Activated T-cell treated with anti-CD3 and anti-CD28 coated beads, Interleukin-2, amount 50 U/mL, for 48 hours (primary cell): ENCODE measurements at regions not wholly inside any gene's neighbourhood (a gene's known extent, or its start where the extent isn't known, plus 50 kb on each side); places are given as distances from the start of the nearest gene placed in this dataset.

Experiments
- DNase-seq, 2 experiments: peaks; one replicate each; pipeline ENCODE4 v3.0.0-alpha.2; 2020

DNA sequence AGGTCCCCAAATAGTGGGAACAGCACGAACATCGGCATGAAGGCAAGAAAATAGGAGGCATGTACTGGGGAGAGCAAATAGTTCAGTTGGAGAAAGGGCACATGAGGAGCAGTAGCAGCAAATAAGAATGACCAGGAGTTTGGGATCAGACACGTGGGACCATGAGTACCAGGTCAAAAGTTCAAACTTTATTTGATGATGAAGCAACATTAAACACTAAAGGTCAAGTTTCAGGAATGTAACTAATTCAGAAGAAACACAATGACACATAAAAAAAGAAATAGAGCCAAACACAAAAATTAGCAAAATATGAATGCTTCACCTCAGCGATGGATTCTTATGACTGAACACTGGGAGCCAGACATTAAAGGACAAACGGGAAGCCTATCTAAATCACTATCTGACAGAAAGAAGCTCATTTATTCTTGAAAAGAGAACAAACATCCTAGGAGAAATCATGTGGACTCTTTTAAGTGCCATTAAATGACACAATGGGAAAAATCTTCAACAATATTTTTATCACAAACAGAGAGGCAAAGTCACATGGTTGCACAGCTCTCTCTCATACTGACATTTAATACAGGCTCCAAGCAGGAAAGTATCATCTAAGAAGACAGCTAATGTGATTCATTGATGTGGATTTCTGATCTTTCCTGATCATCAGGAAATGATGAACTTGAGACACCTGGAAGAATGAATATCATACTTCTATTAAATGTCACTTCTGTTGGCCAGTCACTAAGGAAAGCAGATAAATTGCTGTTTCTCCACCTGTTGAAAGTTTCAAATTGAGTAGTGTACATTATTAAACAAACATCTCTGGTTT lies 216.9 kb upstream of the THBS1 start:
- DNase-seq = no peak

DNA sequence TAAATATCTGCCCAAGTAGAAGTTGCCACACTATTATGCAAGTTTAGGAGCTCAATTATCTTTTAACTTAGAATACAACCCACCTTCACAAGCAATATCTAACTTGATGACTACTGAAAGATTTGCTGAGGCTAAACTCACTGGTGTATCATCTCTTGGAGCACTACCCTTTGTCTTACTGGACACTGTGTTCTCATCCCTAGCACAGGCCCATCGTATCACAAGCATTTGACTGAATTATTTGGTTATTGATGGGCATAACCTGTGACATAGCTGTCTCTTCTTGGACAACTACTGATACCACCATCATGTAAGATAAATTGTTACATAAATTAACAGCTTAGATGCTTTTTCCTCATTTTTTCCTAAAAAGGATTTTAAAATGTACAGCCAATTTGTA lies 216.2 kb upstream of the THBS1 start:
- no peak for DNase-seq

DNA sequence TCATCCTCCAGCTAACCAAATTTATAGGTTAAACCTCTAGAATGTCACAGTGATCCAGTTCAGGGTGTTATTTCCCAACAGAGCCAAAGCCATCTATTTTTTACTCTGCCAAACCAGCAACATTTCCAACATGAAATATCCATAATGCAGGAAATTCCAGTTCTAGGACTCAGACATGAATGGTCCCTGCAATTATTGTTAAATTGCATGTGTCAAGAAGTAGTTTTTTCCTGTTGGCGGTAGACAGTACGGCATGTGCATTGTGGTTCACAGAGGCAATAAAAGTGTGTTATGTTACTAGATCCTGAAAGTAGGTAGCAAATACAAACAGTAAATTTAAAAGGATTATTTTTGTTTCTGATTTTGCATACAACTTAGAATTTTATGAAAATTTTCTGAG lies 215.7 kb upstream of the THBS1 start:
- DNase-seq = no peak

DNA sequence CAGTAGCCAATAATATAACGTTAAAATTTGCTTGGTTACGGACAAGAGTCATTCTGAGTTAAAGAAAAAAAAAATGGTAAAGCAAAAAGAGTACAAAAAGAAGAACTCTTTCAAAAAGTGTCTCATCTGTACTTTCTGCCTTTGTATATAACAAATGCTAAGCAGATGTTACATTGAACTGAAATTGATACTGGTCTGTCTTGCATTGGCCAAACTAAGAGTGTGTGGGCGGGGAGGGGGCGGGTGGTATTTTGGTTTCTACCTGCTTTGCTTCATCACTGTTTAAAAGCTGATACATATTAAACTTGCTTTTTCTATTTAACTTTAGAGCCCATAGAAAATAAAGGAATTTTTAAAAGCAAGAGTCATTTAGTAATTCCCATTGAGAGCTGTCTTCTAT lies 215.0 kb upstream of the THBS1 start:
- no peak for DNase-seq

DNA sequence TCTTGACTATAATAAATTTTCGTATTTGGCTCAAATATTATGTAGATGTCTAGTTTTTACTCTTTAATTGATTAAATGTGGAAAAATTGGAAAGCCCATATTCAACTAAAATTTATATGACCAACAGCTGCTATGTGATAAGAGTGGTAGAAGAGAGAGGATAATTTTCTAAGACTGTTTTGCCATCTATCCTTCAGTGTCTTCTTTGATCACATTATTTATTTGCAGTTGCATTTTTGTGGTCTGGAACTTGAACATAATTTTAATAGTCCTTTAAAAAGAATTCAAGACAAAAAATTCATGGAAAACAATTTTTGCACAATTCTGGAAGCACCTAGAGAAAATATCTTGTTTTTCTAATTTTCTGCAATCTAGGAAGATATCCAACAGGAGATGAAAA lies 213.3 kb upstream of the THBS1 start:
- DNase-seq = no peak

DNA sequence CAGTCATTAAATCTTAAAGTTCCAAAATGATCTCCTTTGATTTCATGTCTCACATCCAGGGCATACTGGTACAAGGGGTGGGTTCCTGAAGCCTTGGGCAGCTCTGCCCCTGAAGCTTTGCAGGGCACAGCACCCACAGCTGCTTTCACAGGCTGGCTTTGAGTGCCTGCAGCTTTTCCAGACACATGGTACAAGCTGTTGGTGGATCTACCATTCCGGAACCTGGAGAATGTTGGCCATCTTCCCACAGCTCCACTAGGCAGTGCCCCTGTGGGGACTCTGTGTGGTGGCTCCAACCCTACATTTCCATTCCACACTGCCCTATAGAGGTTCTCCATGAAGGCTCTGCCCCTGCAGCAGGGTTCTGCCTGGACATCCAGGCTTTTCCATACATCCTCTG lies 211.1 kb upstream of the THBS1 start:
- DNase-seq = no peak

DNA sequence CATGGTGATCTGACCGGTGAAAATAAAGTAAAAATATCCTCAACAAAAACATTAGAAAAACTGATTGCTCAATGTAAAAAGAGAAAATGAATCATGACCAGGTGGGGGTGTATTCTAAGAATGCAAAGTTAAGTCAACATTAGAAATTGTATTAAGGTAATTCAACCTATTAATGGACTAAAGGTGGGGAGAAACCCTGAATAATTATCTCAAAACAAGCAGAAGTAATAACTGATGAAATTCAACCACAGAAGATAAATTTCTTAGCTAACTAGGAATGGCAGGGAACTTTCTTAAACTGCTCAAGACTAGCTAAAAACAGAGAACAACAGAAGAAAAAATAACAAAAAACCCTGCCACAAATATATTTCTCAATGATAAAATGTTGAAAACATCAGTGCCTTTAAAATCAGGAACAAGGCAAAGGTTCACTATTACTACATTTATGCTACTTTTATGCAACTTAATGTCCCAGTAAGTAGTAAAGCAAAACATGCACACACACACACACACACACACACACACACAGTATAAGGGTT lies 204.4 kb upstream of the THBS1 start:
- no peak for DNase-seq

- no peak for DNase-seq
These were observed 199.4 kb upstream of the THBS1 start for GRCh38 chr15:39381517-39381916.

- no peak for DNase-seq
These were observed 192.8 kb upstream of the THBS1 start for GRCh38 chr15:39388118-39388517.

GRCh38 chr15:39391230-39391629 lies 189.6 kb upstream of the THBS1 start:
- no peak for DNase-seq

- no peak for DNase-seq
These were observed 188.3 kb upstream of the THBS1 start for GRCh38 chr15:39392469-39393047.

DNA sequence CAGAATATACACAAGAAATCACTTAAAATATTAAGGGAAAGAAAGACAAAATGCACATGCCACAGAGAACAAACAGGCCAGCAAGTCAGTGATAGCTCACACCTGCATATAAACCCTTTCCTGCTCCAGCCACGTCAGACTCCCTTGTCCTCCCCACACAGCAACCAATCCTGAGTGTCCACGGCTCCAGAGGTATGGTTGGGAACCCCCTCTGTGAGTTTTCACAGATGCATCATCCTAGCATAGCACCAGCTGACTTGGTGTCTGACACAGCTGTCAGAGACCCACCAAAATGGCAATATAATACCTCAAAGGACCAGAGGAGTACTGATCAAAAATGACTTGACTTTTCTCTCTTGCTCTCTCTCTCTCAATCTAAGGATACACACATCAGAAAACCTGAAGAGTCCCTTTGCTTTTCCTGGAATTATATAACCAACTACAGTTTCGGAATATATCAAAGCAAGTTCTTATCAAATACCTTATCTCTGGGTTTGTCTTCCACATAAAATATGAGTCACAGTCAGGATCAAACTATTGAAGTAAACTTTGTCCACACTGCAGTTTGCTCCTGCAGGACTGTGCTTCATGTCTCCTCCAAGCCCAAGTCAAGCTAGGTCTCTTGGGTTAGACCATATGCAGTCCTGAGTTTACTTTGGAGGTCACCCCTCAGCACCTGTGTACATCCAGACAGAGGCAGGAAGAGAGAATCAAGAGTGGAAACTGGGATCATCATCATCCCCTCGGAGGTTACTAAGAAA lies 187.1 kb upstream of the THBS1 start:
- DNase-seq = no peak

GRCh38 chr15:39394496-39394895 lies 186.4 kb upstream of the THBS1 start:
- no peak for DNase-seq

GRCh38 chr15:39396979-39397615 lies 183.8 kb upstream of the THBS1 start:
- DNase-seq = no peak

DNA sequence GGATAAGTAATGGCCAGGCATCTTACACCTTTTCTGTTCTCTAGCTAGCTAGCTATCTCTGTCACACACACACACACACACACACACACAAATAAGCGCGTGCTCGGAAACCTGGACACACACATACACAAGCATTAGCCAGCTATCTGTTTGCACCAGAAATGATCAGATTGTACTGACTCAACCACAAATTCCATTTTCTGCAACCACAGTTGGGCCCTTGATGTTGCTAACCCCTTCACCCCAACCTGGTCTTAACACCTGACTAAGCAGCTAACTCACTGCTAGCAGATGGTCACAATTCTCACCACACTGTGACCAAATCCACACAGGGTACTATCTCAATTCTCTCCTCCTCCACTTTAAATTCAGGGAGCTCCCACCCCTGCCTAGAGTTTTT lies 183.0 kb upstream of the THBS1 start:
- no peak for DNase-seq

GRCh38 chr15:39399600-39399999 lies 181.3 kb upstream of the THBS1 start:
- DNase-seq = no peak

DNA sequence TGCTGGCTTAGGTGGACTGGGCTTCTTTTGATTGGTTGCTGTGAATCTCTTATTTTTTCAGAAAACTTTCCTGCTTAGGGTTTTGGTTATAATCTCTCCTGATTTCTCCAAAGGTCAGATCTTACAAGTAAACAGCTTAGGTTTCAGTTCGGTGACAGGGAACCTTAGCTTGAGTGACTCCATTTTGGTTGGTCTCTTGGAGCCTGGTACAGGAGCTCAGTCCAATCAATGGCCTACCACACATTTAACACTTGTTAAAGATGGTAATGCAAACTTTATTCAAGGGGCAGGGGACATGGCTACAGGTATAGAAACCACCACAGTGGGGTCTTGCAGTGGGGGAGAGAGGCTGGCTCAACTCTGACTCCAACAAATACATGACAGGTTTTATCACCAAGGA lies 180.9 kb upstream of the THBS1 start:
- no peak for DNase-seq

- DNase-seq = no peak
These were observed 179.9 kb upstream of the THBS1 start for GRCh38 chr15:39400821-39401550.

DNA sequence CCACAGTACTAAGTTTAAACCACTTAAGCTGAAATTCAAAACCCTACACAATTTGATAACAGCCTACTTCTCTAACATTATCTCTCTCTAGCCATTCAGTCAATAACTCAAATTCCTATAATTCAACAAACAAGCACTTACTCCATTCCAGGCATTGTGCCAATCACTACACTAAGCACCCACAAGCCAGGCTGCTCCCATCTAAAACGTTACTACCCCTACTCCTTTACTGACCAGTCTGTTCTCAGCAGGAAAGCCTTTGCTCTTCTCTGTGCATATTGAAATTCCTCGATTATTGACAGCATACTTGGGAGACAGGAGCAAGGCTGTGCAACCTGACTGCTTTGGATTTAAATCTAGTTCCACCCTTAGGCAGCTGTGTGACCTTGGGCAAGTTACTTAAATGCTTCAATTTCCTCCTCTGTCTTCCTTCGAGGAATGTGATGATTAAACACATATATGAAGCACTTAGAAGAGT lies 177.2 kb upstream of the THBS1 start:
- no peak for DNase-seq

DNA sequence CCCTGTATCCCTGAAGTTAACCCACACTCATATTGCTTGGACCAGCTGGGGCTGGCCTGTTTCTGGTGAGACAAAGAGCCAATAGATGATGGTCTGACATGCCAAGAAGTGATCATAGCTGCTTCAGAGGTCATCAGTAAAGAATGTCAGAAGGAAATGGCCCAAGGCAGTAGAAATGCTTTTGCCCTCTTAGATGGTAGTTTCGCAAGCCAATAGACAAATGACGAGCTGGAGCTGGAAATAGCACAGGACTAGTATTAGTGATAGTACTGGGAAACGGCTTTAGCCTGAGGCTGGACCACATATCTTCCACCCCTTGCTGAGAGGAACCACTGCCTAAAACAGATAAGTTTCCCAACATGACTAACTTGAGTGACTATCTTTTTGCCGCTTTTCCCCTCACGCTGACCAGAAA lies 176.1 kb upstream of the THBS1 start:
- DNase-seq = no peak

DNA sequence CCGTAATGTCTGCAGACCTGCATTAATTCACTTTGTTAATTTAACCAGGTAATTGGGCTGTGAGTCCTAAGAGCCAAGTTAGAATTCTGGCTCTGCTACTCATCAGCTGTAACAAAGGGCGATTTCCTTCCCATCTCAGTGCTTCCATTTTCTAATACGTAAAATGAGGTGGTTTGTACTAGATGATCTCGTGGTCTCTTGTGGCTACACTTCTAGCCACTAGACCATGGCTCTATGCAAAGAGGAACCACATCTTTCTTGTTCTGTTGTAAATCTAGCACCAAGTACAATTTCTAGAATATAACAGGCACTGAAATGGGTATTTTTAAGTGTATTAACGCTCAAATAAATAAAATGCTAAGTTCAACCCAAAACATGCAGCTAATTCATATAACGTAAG lies 174.4 kb upstream of the THBS1 start:
- no peak for DNase-seq

DNA sequence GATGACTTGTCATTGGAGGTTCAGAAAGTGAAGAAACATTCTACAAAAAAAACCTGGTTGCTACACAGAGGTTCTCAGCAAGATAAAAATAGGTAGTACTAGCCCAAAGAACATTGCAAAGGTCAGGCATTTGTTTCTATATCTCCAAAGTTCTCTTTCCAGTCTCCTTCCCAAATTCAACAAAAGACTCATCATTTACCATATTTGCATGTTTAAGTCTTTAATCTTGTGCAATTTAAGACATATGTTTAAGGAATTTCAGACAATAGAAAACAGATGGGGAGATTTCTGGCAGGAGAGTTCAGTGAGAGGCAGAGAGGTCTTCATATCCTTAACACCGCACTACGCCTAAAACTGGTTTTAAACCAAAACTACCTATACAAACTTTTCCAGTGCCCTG lies 173.8 kb upstream of the THBS1 start:
- DNase-seq = no peak
